Neural cell (in vitro differentiated cells): ENCODE measurements at regions not wholly inside any gene's neighbourhood (a gene's known extent, or its start where the extent isn't known, plus 50 kb on each side); places are given as distances from the start of the nearest gene placed in this dataset.
"Not testable (repeated sequence)": the region's sequence is repeated elsewhere in the genome, so short reads cannot be mapped to it uniquely, and the experiment has no call there.

ENCODE experiments used
- H2AFZ ChIP-seq: fragments of 200-600, 300-800 bp; sonication (generic), shearing (Covaris generic); 2 replicates; pipeline ENCODE4 v1.6.0; 2014; ENCODE audit warnings: low read depth, mild to moderate bottlenecking, antibody characterized with exemption, low read length, moderate library complexity
- H3F3A ChIP-seq: fragments of 200-600 bp; shearing (Covaris generic); 2 replicates; pipeline ENCODE4 v1.6.1; 2016; ENCODE audit warnings: mild to moderate bottlenecking, moderate library complexity, mixed read lengths, antibody characterized with exemption, low read length; ENCODE audit not compliant: insufficient read depth, poor library complexity, severe bottlenecking
- H3K27ac ChIP-seq: fragments of 200-600, 300-800 bp; sonication (generic), shearing (Covaris generic); 2 replicates; pipeline ENCODE4 v1.5.1; 2014; ENCODE audit warnings: mild to moderate bottlenecking, low read length, moderate library complexity
- H3K27me3 ChIP-seq: fragments of 300-800, 200-600 bp; sonication (generic), shearing (Covaris generic); 2 replicates; pipeline ENCODE4 v1.6.0; 2014; ENCODE audit warnings: mild to moderate bottlenecking, low read depth, low read length, moderate library complexity; ENCODE audit not compliant: insufficient read depth
- H3K36me3 ChIP-seq: fragments of 300-800, 200-600 bp; sonication (generic), shearing (Covaris generic); 2 replicates; pipeline ENCODE4 v1.5.1; 2014; ENCODE audit warnings: mild to moderate bottlenecking, antibody characterized with exemption, low read length, moderate library complexity; ENCODE audit not compliant: insufficient read depth
- H3K4me2 ChIP-seq: fragments of 300-800, 200-600 bp; sonication (generic), shearing (Covaris generic); 2 replicates; pipeline ENCODE4 v1.6.0; 2014; ENCODE audit warnings: mild to moderate bottlenecking, low read length
- H3K4me3 ChIP-seq: fragments of 300-800, 200-600 bp; sonication (generic), shearing (Covaris generic); 2 replicates; pipeline ENCODE4 v1.5.1; 2014; ENCODE audit warnings: mild to moderate bottlenecking, low read length, moderate library complexity
- H3K79me2 ChIP-seq: fragments of 200-600 bp; shearing (Covaris generic); replicated peaks from 2 replicates; pipeline ENCODE4 v1.6.0; 2014; ENCODE audit warnings: mild to moderate bottlenecking, low read length, moderate library complexity; ENCODE audit not compliant: insufficient read depth
- H3K9ac ChIP-seq: fragments of 300-800, 200-600 bp; sonication (generic), shearing (Covaris generic); 2 replicates; pipeline ENCODE4 v1.6.1; 2016; ENCODE audit warnings: mild to moderate bottlenecking, low read length, mixed read lengths
- H3K9me2 ChIP-seq: fragments of 200-600 bp; shearing (Covaris generic); 2 replicates; pipeline ENCODE4 v1.6.1; 2016; ENCODE audit warnings: mild to moderate bottlenecking, low read length, mixed read lengths; ENCODE audit not compliant: insufficient read depth
- H3K9me3 ChIP-seq: fragments of 200-600, 300-800 bp; sonication (generic), shearing (Covaris generic); 2 replicates; pipeline ENCODE4 v1.6.1; 2016; ENCODE audit warnings: mild to moderate bottlenecking, mixed run types, low read length, moderate library complexity, mixed read lengths
- H4K20me1 ChIP-seq: fragments of 200-600 bp; shearing (Covaris generic); 2 replicates; pipeline ENCODE4 v1.6.1; 2016; ENCODE audit warnings: mild to moderate bottlenecking, mixed run types; ENCODE audit not compliant: insufficient read depth
- CTCF ChIP-seq: fragments of 450-650 bp; IDR thresholded peaks from 2 replicates; pipeline ENCODE4 v1.5.1; 2014; ENCODE audit warnings: antibody characterized with exemption, mild to moderate bottlenecking, moderate library complexity; ENCODE audit not compliant: poor library complexity, severe bottlenecking
- EP300 ChIP-seq: fragments of 450-650 bp; conservative IDR thresholded peaks from 2 replicates; pipeline ENCODE4 v1.6.1; 2014; ENCODE audit warnings: antibody characterized with exemption, mild to moderate bottlenecking, moderate library complexity; ENCODE audit not compliant: poor library complexity, severe bottlenecking
- EZH2 ChIP-seq: fragments of 200-600, 300-800 bp; shearing (Covaris generic), sonication (generic); IDR thresholded peaks from 2 replicates; pipeline ENCODE4 v1.6.1; 2014; ENCODE audit warnings: antibody characterized with exemption, low read length, borderline replicate concordance, mild to moderate bottlenecking; ENCODE audit not compliant: insufficient read depth, poor library complexity, severe bottlenecking
- MXI1 ChIP-seq: fragments of 450-650 bp; conservative IDR thresholded peaks from 2 replicates; pipeline ENCODE4 v1.6.1; 2014; ENCODE audit warnings: antibody characterized with exemption, mild to moderate bottlenecking; ENCODE audit not compliant: poor library complexity, severe bottlenecking
- POLR2AphosphoS5 ChIP-seq: IDR thresholded peaks from 2 replicates; pipeline ENCODE4 v1.6.1; 2012
- RAD21 ChIP-seq: fragments of 450-650 bp; conservative IDR thresholded peaks from 2 replicates; pipeline ENCODE4 v1.6.1; 2014; ENCODE audit warnings: antibody characterized with exemption, mild to moderate bottlenecking, moderate library complexity
- SMC3 ChIP-seq: fragments of 450-650 bp; conservative IDR thresholded peaks from 2 replicates; pipeline ENCODE4 v1.6.1; 2014; ENCODE audit warnings: antibody characterized with exemption, mild to moderate bottlenecking, moderate library complexity; ENCODE audit not compliant: poor library complexity
- TAF1 ChIP-seq: IDR thresholded peaks from 2 replicates; pipeline ENCODE4 v1.6.1; 2012; ENCODE audit warnings: low read depth
- TF ChIP-seq, protein P1 (sequence below): IDR thresholded peaks from 2 replicates; pipeline ENCODE4 v1.6.1; 2012; ENCODE audit warnings: borderline replicate concordance

GRCh38 chr1:48066936-48067335 is 69.8 kb upstream of the TRABD2B start:
- Histone ChIP-seq H3K36me3 (no peaks in the 10 kb centered on the region), H3K4me2 (no peak overlapping the region), H3K27me3 (no peaks in the 10 kb centered on the region), H3K79me2 (no peaks in the 10 kb centered on the region), H3F3A (no peaks in the 10 kb centered on the region), H3K9ac (no peak overlapping the region), H3K4me3 (no peak overlapping the region), H3K9me3 (no peaks in the 10 kb centered on the region), H3K9me2 (no peaks in the 10 kb centered on the region), H3K27ac (no peak overlapping the region), H4K20me1 (no peaks in the 10 kb centered on the region), H2AFZ (no peak overlapping the region)
- TF ChIP-seq EP300 (no peak), MXI1 (no peak), RAD21 (no peak), TAF1 (no peak), POLR2AphosphoS5 (no peak), EZH2 (no peak), CTCF (no peak), SMC3 (no peak)
- TF ChIP-seq, protein P1, sequence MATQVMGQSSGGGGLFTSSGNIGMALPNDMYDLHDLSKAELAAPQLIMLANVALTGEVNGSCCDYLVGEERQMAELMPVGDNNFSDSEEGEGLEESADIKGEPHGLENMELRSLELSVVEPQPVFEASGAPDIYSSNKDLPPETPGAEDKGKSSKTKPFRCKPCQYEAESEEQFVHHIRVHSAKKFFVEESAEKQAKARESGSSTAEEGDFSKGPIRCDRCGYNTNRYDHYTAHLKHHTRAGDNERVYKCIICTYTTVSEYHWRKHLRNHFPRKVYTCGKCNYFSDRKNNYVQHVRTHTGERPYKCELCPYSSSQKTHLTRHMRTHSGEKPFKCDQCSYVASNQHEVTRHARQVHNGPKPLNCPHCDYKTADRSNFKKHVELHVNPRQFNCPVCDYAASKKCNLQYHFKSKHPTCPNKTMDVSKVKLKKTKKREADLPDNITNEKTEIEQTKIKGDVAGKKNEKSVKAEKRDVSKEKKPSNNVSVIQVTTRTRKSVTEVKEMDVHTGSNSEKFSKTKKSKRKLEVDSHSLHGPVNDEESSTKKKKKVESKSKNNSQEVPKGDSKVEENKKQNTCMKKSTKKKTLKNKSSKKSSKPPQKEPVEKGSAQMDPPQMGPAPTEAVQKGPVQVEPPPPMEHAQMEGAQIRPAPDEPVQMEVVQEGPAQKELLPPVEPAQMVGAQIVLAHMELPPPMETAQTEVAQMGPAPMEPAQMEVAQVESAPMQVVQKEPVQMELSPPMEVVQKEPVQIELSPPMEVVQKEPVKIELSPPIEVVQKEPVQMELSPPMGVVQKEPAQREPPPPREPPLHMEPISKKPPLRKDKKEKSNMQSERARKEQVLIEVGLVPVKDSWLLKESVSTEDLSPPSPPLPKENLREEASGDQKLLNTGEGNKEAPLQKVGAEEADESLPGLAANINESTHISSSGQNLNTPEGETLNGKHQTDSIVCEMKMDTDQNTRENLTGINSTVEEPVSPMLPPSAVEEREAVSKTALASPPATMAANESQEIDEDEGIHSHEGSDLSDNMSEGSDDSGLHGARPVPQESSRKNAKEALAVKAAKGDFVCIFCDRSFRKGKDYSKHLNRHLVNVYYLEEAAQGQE: no peak

DNA sequence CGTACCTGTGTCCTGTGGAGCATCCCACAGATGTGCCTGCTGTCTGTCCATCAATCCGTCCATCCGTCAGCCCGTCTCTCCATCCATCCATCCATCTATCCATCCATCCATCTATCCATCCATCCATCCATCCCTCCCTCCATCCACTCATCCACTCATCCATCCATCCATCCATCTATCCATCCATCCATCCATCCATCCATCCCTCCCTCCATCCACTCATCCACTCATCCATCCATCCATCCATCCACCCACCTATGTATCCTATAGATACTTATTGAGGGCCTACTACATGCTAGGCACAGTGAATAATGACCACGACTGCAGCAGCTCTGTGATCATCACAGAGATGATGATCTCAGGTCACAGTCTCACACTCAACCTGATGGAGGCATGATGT is 67.5 kb upstream of the TRABD2B start:
- not testable (repeated sequence) for H3F3A ChIP-seq, H3K9me3 ChIP-seq, H3K79me2 ChIP-seq, H3K36me3 ChIP-seq, H3K9ac ChIP-seq, H2AFZ ChIP-seq, H4K20me1 ChIP-seq, H3K4me2 ChIP-seq, H3K27me3 ChIP-seq, H3K27ac ChIP-seq, H3K4me3 ChIP-seq, H3K9me2 ChIP-seq

GRCh38 chr1:48062353-48062752 is 65.2 kb upstream of the TRABD2B start:
- Histone ChIP-seq H3F3A (no peaks in the 10 kb centered on the region), H4K20me1 (no peaks in the 10 kb centered on the region), H3K4me2 (no peak overlapping the region), H3K9me2 (no peaks in the 10 kb centered on the region), H2AFZ (no peak overlapping the region), H3K9ac (no peak overlapping the region), H3K4me3 (no peak overlapping the region), H3K9me3 (no peaks in the 10 kb centered on the region), H3K27me3 (no peaks in the 10 kb centered on the region), H3K36me3 (no peaks in the 10 kb centered on the region), H3K79me2 (no peaks in the 10 kb centered on the region), H3K27ac (no peak overlapping the region)
- TF ChIP-seq POLR2AphosphoS5 (no peak), RAD21 (no peak), CTCF (no peak), MXI1 (no peak), TAF1 (no peak), EZH2 (no peak), EP300 (no peak), SMC3 (no peak)
- TF ChIP-seq, protein P1: no peak
